Mesothelial cell of epicardium (in vitro differentiated cells): ENCODE measurements at regions not wholly inside any gene's neighbourhood (a gene's known extent, or its start where the extent isn't known, plus 50 kb on each side); places are given as distances from the start of the nearest gene placed in this dataset.
"Not testable (repeated sequence)": the region's sequence is repeated elsewhere in the genome, so short reads cannot be mapped to it uniquely, and the experiment has no call there.

Source experiments
- DNase-seq, 2 experiments: peaks; one replicate each; pipeline ENCODE4 v3.0.0; 2021; ENCODE audit warnings: low spot score in 2 of 2; ENCODE audit not compliant: unreplicated experiment in 2 of 2
- H3K27ac Mint-ChIP-seq: 2 replicates; pipeline ENCODE4 v1.8.0; 2021; ENCODE audit warnings: mixed read lengths
- H3K27me3 Mint-ChIP-seq: 2 replicates; pipeline ENCODE4 v1.8.0; 2021; ENCODE audit warnings: low read depth, mixed read lengths
- H3K36me3 Mint-ChIP-seq: 2 replicates; pipeline ENCODE4 v1.8.0; 2021; ENCODE audit warnings: mixed read lengths
- H3K4me1 Mint-ChIP-seq: 2 replicates; pipeline ENCODE4 v1.8.0; 2021; ENCODE audit warnings: mixed read lengths
- H3K4me3 Mint-ChIP-seq: 2 replicates; pipeline ENCODE4 v1.8.0; 2021; ENCODE audit warnings: mild to moderate bottlenecking, moderate library complexity, mixed read lengths
- H3K9me3 Mint-ChIP-seq: 2 replicates; pipeline ENCODE4 v1.8.0; 2021; ENCODE audit warnings: mixed read lengths
- CTCF ChIP-seq: fragments of 200-600 bp; sonication (generic); IDR thresholded peaks from one replicate; pipeline ENCODE4 v1.5.0; 2021; ENCODE audit warnings: antibody characterized with exemption; ENCODE audit not compliant: unreplicated experiment

GRCh38 chr1:173330149-173330951 is 123.2 kb upstream of the TNFSF4 start:
- H3K27me3 Mint-ChIP-seq: no peaks in the 10 kb centered on the region
- no peaks in the 10 kb centered on the region for H3K36me3 Mint-ChIP-seq
- H3K4me3 Mint-ChIP-seq: no peak overlapping the region
- H3K27ac Mint-ChIP-seq: no peak overlapping the region
- TF ChIP-seq CTCF: no peak
- H3K9me3 Mint-ChIP-seq: peaks cover 4% of the 10 kb centered on the region
- peaks cover 6% of the 10 kb centered on the region for H3K4me1 Mint-ChIP-seq
- no peak for DNase-seq

- not testable (repeated sequence) for H3K4me1 Mint-ChIP-seq, H3K27me3 Mint-ChIP-seq, DNase-seq, H3K36me3 Mint-ChIP-seq, H3K4me3 Mint-ChIP-seq, H3K9me3 Mint-ChIP-seq
- peak overlapping the region; percentile 30 for H3K27ac Mint-ChIP-seq
These were observed 123.9 kb upstream of the TNFSF4 start for GRCh38 chr1:173330952-173331548.

GRCh38 chr1:173332026-173332425 is 124.9 kb upstream of the TNFSF4 start:
- Mint-ChIP-seq H3K27ac (no peak overlapping the region), H3K36me3 (no peaks in the 10 kb centered on the region), H3K9me3 (no peaks in the 10 kb centered on the region), H3K27me3 (no peaks in the 10 kb centered on the region), H3K4me1 (peaks cover 6% of the 10 kb centered on the region), H3K4me3 (no peak overlapping the region)
- no peak for TF ChIP-seq CTCF
- no peak for DNase-seq

- H3K9me3 Mint-ChIP-seq: no peaks in the 10 kb centered on the region
These were observed 126.5 kb upstream of the TNFSF4 start for GRCh38 chr1:173333581-173333980.

GRCh38 chr1:173337126-173337525 is 130.0 kb upstream of the TNFSF4 start:
- H3K27me3 Mint-ChIP-seq: no peaks in the 10 kb centered on the region
- no peak for TF ChIP-seq CTCF
- H3K9me3 Mint-ChIP-seq: no peaks in the 10 kb centered on the region
- H3K4me3 Mint-ChIP-seq: no peak overlapping the region
- DNase-seq: no peak
- no peaks in the 10 kb centered on the region for H3K36me3 Mint-ChIP-seq
- no peak overlapping the region for H3K27ac Mint-ChIP-seq
- no peaks in the 10 kb centered on the region for H3K4me1 Mint-ChIP-seq

More at GRCh38 chr1:173333581-173333980, 126.5 kb upstream of the TNFSF4 start:
- Mint-ChIP-seq H3K27ac (no peak overlapping the region), H3K36me3 (no peaks in the 10 kb centered on the region), H3K27me3 (no peaks in the 10 kb centered on the region), H3K4me1 (peaks cover 6% of the 10 kb centered on the region), H3K4me3 (no peak overlapping the region)
- TF ChIP-seq CTCF: no peak
- DNase-seq: no peak

GRCh38 chr1:173341307-173341706 is 134.2 kb upstream of the TNFSF4 start:
- H3K27ac Mint-ChIP-seq: no peak overlapping the region
- TF ChIP-seq CTCF: no peak
- no peak for DNase-seq
- H3K4me1 Mint-ChIP-seq: no peaks in the 10 kb centered on the region
- no peaks in the 10 kb centered on the region for H3K27me3 Mint-ChIP-seq
- H3K4me3 Mint-ChIP-seq: no peak overlapping the region
- no peaks in the 10 kb centered on the region for H3K36me3 Mint-ChIP-seq
- H3K9me3 Mint-ChIP-seq: no peaks in the 10 kb centered on the region
